Breast epithelium (tissue), 3 donors: ENCODE measurements at regions not wholly inside any gene's neighbourhood (a gene's known extent, or its start where the extent isn't known, plus 50 kb on each side); places are given as distances from the start of the nearest gene placed in this dataset.

Experiments
- CTCF ChIP-seq, 3 donors: fragments of 450-650 bp; IDR thresholded peaks; one replicate each; pipeline ENCODE4 v1.5.1; 2016 to 2017; ENCODE audit warnings: antibody characterized with exemption in 3 of 3, mild to moderate bottlenecking in 3 of 3, moderate library complexity in 3 of 3
- POLR2A ChIP-seq: fragments of 450-650 bp; IDR thresholded peaks from one replicate; pipeline ENCODE4 v1.6.1; 2016; ENCODE audit warnings: antibody characterized with exemption, mild to moderate bottlenecking, moderate library complexity
- POLR2AphosphoS5 ChIP-seq, 3 donors: sonication (generic); formaldehyde crosslinking; IDR thresholded peaks; one replicate each; pipeline ENCODE4 v1.6.1; 2017; ENCODE audit warnings: antibody characterized with exemption in 3 of 3

DNA sequence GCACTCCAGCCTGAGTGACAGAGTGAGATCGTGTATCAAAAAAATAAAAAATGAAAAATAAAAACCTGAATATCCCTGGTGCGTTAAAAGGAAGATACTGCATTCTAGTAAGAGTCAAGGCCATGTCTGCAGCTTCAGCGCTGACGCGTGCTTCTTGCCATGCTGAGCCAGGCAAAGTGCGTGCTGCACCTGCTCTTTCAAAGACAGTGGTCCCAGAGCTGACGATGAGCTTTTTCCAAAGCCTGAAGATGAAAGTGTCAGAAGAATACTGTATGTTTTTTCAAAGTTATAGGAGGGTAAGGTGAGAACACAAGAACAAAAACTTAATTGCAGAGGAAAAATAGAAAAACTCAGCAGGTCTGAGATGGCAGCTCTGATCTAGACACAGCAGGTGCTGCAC, 115.1 kb downstream of the RNASET2 start:
- TF ChIP-seq CTCF (IDR thresholded peaks at IDR 0.05) (no peak), POLR2A (no peak), POLR2AphosphoS5 (IDR thresholded peaks at IDR 0.05) (no peak)
